Stimulated activated CD8-positive, alpha-beta memory T cell treated with anti-CD3 and anti-CD28 coated beads, Interleukin-12 subunit alpha, Interleukin-12 subunit beta, amount 100 ng/mL, for 4 hours (primary cell): ENCODE measurements at regions not wholly inside any gene's neighbourhood (a gene's known extent, or its start where the extent isn't known, plus 50 kb on each side); places are given as distances from the start of the nearest gene placed in this dataset.
"Not testable (repeated sequence)": the region's sequence is repeated elsewhere in the genome, so short reads cannot be mapped to it uniquely, and the experiment has no call there.

ENCODE experiments used
- DNase-seq: peaks from one replicate; pipeline ENCODE4 v3.0.0-alpha.2; 2020; ENCODE audit warnings: low read depth

DNA sequence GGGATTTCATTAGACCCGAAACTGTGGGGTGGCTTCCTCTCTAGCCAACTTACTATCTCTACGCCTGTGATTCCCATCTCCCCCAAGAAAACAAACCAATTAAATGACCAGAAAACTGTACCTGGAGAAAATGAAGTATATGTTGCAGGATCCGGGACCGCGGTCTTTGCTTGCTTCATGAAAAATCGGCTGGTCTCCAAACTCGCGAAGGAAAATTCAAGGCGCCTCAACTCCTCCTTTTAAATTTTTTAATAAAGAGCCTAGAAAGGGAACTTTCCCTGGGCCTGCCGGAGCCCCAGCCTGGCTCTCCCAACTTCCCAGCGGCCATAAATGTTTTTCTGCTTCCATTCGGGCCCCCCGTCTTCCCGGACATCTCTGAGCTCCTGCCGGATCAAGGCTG, 110.8 kb upstream of the FOXD4L5 start:
- DNase-seq, result not testable (repeated sequence)

DNA sequence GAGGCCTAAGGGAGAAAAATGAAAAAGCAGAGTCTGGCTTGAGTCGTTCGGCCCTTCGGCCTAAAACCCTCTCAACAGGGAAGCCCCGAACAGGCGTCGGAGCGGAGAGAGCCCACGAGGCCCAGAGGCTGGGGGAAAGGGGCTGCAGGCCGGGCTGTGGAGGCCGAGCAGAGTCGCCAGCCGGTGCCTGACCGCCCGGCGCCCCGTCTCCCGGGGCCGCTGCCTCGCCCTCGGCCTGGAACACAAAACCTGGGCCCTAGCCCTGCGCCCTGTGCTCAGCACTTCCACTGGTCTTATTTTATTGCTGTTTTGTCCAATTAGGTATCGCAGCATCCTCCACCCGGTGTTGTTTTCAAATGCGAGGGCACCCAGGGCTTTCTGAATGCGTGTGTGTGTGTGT, 110.1 kb upstream of the FOXD4L5 start:
- DNase-seq, result not testable (repeated sequence)

DNA sequence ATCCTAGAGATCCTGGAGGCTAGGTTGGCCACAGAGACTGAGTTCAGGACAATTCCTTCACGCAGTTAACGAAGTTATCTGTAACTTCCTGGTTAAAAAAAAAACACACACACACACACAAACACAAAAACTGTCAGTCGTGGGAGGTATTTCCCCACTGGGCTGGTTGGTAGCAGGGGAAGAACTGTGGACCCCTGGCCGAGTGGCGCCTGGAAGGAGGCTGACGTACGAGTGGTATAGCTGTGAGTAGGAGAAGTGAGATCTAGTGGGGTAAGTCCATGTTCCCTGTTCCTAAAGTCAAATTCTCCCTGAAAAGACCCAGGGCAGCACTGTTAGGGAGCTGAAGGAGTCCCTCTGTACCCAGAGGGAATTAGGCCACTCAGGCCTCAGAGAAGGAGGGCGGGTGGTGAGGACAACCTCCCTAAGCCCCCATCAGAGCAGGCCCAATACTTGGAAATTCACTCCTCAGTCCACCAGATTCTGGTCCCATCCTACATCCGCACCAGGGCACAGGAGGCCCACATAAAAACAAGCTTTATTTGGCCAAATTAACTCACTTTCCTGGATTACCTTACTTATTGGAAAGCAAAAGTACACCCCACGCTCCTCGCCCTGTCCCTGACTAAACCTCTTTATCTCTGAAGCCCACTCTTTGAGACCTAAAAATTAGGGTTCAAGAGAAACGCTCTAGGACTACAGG, 108.3 kb upstream of the FOXD4L5 start:
- not testable (repeated sequence) for DNase-seq

DNA sequence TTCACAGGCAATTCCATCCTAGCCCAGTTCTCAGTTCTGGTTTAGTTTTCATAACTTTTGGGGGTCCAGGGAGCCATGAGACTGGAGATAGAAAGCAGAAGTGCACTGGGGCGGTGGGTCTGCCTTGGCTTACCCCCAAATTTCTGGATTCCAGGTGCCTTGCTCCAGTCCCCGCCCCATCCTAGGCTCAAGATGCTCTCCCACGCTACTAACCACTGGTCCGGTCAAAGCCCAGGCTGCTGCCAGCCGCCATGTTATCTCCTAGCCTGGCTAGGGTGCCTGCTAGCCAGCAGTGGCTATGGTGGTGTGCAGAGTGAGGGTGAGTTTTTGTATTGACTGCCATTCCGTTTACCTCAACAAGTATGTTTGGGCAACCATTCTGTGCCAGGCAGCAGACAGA, 107.6 kb upstream of the FOXD4L5 start:
- not testable (repeated sequence) for DNase-seq

DNA sequence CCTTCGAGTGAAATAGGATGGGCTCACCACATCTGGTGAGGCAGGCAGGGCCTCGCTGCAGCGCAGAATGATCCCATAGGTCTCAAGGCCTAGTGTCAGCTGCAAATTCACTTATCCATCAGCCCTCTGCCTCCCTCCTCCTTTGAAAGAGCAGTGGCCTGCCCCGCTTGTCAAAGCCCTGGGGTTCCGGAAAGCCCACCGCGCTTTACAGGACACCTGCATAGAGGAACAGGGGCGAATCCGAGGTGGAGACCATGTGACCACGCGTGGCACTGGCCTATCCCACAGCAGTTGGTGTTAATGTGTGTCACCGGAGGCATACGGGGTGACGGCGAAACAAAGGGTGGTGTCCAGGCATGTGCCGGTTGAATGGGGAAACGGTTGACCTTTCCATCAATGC, 104.7 kb upstream of the FOXD4L5 start:
- not testable (repeated sequence) for DNase-seq

DNA sequence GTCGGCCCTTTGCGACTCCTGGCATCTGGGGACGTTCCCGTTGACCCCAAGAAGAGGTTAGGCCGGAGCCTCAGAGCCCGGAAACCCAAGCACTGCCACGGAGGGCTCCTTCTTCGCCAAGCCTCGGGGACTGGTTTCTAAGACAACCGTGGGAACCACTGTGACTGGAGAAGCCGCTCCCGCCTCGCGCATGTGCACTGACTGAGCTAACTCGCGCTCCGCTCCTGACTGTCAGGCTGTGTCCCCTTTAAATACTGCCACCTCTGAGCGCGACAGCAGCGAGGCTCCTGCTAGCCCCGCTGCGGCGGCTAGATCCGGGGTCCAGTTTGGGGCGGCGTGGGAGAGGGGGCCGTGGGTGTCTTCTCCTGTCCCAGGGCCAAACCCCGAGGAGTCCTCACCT, 104.2 kb upstream of the FOXD4L5 start:
- DNase-seq, result not testable (repeated sequence)

DNA sequence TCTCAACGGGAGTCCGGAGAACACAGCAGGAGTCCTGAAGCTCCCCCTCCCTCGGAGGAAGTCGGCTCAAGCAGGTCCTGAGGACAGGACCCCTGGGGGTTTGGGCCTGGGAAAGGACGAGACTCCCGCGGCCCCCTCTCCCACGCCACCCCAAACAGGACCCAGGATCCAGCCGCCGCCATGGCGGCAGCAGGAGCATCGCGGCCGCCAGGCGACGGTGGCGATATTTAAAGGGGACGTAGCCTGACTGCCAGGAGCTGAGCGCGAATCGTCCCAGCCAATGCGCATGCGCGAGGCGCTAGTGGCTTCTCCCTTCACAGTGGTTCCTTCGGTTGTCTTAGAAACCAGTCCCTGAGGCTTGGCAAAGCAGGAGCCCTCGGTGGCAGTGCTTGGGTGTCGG, 101.7 kb upstream of the FOXD4L5 start:
- DNase-seq, result peak; percentile 53

DNA sequence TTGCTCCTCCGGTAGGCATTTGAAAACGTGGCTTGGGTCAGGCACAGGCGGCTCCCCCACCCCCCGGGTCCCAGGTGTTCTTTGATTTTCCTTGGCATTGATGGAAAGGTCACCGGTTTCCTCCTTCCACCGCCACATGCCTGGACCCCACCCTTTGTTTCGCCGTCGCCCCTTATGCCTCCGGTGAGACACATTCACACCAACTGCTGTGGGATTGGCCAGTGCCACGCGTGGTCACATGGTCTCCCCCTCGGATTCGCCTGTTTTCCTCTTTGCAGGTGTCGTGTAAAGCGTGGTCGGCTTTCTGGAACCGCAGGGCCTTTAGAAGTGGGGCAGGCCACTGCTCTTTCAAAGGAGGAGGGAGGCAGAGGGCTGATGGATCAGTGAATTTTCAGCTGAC, 101.2 kb upstream of the FOXD4L5 start:
- DNase-seq, result not testable (repeated sequence)

DNA sequence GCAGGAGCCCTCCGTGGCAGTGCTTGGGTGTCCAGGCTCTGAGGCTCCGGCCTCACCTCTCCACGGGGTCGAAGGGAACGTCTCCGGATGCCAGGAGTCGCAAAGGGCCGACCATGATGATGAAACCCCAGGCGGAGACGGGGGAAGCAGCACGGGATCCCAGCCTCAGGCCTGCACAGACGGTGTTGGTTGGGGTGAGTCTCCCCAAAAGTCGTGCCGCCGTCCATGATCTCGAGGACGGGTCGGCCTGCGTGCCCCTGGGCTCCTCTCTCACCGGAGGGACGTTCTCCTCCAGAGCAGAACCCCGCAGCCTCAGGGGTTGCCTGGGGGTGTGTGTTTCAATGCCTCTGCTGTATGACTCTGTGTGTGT, 100.6 kb upstream of the FOXD4L5 start:
- not testable (repeated sequence) for DNase-seq

DNA sequence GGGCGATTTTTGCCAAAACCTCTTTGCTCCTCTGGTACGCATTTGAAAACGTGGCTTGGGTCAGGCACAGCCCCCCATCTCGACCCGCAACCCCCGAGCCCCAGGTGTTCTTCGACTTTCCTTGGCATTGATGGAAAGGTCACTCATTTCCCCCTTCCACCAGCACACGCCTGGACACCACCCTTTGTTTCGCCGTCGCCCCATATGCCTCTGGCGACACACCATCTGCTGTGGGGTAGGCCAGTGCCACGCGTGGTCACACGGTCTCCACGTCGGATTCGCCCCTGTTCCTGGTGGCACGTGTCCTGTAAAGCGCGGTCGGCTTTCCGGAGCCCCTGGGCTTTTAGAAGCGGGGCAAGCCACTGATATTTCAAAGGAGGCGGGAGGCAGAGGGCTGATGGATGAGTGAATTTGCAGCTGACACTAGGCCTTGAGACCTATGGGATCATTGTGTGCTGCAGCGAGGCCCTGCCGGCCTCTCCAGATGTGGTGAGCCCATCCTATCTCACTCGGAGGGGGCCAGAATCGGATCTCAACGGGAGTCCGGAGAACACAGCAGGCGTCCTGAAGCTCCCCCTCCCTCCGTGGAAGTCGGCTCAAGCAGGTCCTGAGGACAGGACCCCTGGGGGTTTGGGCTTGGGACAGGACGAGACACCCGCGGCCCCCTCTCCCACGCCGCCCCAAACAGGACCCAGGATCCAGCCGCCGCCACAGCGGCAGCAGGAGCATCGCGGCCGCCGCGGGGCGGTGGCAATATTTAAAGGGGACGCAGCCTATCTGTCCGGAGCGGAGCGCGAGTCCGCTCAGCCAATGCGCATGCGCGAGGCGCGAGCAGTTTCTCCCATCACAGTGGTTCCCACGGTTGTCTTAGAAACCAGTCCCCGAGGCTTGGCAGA, 100.0 kb upstream of the FOXD4L5 start:
- DNase-seq, result not testable (repeated sequence)

DNA sequence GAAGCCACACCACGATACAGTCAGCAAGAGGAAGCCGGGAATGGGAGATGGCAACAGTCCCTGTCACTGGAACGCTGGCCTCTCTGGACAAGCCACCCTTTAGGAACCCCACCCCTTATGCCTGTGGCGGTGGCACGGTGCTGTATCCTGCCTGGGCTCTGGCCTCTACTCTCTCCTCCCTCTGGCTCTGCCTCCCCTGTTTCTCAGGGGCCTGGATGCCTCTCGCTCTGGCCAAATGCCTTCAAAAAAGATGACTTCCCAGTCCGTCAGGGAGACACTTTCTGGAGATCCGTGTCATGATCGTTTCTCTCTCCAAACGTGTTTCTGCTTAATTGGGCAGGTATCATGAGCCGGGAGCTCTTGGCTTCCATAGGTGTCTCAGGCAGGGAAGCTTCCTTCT, 99.1 kb upstream of the FOXD4L5 start:
- DNase-seq, result not testable (repeated sequence)

DNA sequence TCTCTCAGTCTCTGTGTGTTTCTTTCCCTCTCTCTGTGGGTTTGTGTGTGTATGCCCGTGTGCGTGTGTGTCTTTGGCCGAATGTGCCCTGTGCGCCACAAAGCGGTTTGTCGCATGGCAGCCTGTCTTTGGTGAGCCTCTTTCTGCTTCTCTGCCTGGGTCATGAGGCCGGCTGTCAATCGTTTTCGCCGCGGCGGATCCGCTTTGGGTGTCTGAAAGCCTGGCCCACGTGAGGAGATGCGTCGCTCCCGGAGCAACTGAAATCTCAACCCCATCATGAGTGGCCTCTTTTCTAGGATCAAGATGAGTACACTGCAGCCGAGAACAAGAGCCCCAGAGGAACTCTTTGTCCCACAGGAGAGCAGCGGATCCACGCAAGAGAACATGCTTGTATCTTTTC, 98.6 kb upstream of the FOXD4L5 start:
- DNase-seq, result not testable (repeated sequence)

DNA sequence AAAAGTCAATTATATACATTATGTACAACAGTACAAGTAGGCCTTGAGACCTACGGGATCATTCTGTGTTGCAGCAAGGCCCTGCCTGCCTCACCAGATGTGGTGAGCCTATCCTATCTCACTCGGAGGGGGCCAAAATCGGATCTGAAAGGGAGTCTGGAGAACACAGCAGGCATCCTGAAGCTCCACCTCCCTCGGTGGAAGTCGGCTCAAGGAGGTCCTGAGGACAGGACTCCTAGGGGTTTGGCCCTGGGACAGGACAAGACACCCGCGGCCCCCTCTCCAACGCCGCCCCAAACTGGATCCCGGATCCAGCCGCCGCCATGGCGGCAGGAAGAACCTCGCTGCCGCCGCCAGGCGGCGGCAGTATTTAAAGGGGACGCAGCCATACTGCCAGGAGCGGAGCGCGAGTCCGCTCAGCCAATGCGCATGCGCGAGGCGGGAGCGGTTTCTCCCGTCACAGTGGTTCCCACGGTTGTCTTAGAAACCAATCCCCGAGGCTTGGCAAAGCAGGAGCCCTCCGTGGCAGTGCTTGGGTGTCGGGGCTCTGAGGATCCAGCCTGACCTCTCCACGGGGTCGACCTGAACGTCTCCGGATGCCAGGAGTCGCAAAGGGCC, 97.8 kb upstream of the FOXD4L5 start:
- DNase-seq, result not testable (repeated sequence)
